SK-N-MC (cell line): ENCODE measurements at regions not wholly inside any gene's neighbourhood (a gene's known extent, or its start where the extent isn't known, plus 50 kb on each side); places are given as distances from the start of the nearest gene placed in this dataset.

Experiments used
- EZH2 ChIP-seq: fragments of 200-600 bp; sonication (generic); IDR thresholded peaks from one replicate; pipeline ENCODE4 v1.6.1; 2017; ENCODE audit warnings: antibody characterized with exemption
- FOXP2 ChIP-seq: optimal IDR thresholded peaks from 2 replicates; pipeline ENCODE3; 2011; ENCODE audit warnings: mild to moderate bottlenecking, moderate library complexity; ENCODE audit not compliant: insufficient read depth; ENCODE audit errors: extremely low read length, control extremely low read depth
- POLR2AphosphoS5 ChIP-seq: IDR thresholded peaks from 2 replicates; pipeline ENCODE4 v1.6.1; 2012; ENCODE audit warnings: mild to moderate bottlenecking, low read depth, low read length, borderline replicate concordance

DNA sequence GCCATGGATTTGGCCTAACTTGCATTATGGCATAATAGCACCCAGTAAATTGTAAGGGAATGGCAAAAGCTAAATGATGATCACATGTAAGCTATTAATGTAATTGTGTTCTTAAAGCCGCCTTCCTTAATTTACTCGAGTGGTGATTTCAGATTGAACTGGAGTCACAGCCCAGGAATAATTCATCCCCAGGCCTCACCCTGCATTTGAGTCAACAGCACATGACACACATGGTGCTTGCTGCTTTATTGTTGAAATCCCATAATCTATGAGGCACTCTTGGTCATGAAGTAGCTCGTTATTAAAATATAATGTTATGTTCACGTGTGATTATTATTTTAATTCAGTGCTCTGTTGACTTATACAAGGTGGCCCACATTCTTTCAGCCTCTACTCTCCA is 547.5 kb downstream of the VRK1 start:
- TF ChIP-seq EZH2 (no peak), POLR2AphosphoS5 (no peak), FOXP2 (no peak)
